Heart right ventricle (tissue), 16 donors: ENCODE measurements at regions not wholly inside any gene's neighbourhood (a gene's known extent, or its start where the extent isn't known, plus 50 kb on each side); places are given as distances from the start of the nearest gene placed in this dataset.
"Not testable (repeated sequence)": the region's sequence is repeated elsewhere in the genome, so short reads cannot be mapped to it uniquely, and the experiment has no call there.

Experiments
- ATAC-seq, 8 donors: fragments of 200-7000 bp; cut with Tn5 transposase; one replicate each; pipeline ENCODE4 v1.9.1; 2020; ENCODE audit warnings: mild to moderate bottlenecking in 8 of 8, moderate library complexity in 8 of 8, moderate number of reproducible peaks in 1 of 8
- DNase-seq, 2 donors: peaks; one replicate each; pipeline ENCODE4 v3.0.0-alpha.2; 2020
- H3K27ac ChIP-seq, 10 donors: fragments of 200-600 bp; sonication (generic) in 2 of 10; one replicate each; pipeline versions ENCODE4 v1.5.0 to v1.8.0; 2020 to 2022; ENCODE audit warnings: mild to moderate bottlenecking in 3 of 10
- H3K27me3 ChIP-seq, 7 donors: fragments of 200-600 bp; one replicate each; pipeline ENCODE4 v1.8.0; 2021 to 2022; ENCODE audit warnings: mild to moderate bottlenecking in 2 of 7
- H3K36me3 ChIP-seq, 9 donors: fragments of 200-600 bp; sonication (generic) in 1 of 9; one replicate each; pipeline versions ENCODE4 v1.5.0 to v1.8.0; 2020 to 2022; ENCODE audit warnings: mild to moderate bottlenecking in 2 of 9
- H3K4me1 ChIP-seq, 9 donors: fragments of 200-600 bp; sonication (generic) in 1 of 9; one replicate each; pipeline versions ENCODE4 v1.5.0 to v1.8.0; 2020 to 2022; ENCODE audit warnings: mild to moderate bottlenecking in 4 of 9
- H3K4me3 ChIP-seq, 10 donors: fragments of 200-600 bp; sonication (generic) in 2 of 10; one replicate each; pipeline versions ENCODE4 v1.5.0 to v1.8.0; 2020 to 2022; ENCODE audit warnings: mild to moderate bottlenecking in 7 of 10, moderate library complexity in 2 of 10
- H3K9me3 ChIP-seq, 11 donors: fragments of 200-600 bp in 10 of 11; sonication (generic) in 2 of 11; one replicate each; pipeline versions ENCODE4 v1.5.0 to v1.8.0; 2013 to 2022; ENCODE audit warnings: mild to moderate bottlenecking in 2 of 11, control low read depth in 1 of 11, moderate library complexity in 1 of 11
- CTCF ChIP-seq, 9 donors: fragments of 200-600 bp; sonication (generic) in 2 of 9; IDR thresholded peaks; one replicate each; pipeline versions ENCODE4 v1.5.0 to v1.8.0; 2021 to 2022; ENCODE audit warnings: antibody characterized with exemption in 9 of 9, mild to moderate bottlenecking in 5 of 9, moderate library complexity in 1 of 9
- WGBS, 2 donors: extraction: QIAGEN DNeasy Blood & Tissue Kit; methylation state at CpG; one replicate each; pipeline ENCODE4 v1.1.7; 2013; ENCODE audit warnings: inconsistent platforms in 1 of 2; 5-methylcytosine and 5-hydroxymethylcytosine counted together
- intact Hi-C, 10 donors: fragments of 100-400 bp; cut with DNase I; formaldehyde crosslinking; loops; one replicate each; pipeline versions ENCODE4 v1.11.1 to v1.14.2; 2022
- donor health status: Arrhythmogenic right ventricular cardiomyopathy.
- donor health status: ischemic (EF 13 %, LVEDD 7.1; RV severe dilation, severe dysfunction).
- donor health status: healthy with polysubstance abuse.
- donor health status: DM: no; HTN: yes; CAD: no.
- donor health status: DM: no; HTN: no; CAD: no.
- donor health status: ischemic (EF 25% LVEDD 6.9; RV normal size, moderate dysfunction).
- donor health status: ischemic (EF 25% LVEDD 5.7; RV mildly dilated, moderate dysfunction).
- donor health status: healthy.
- donor health status: DM: yes; HTN: yes; CAD: no.
- donor health status: Ischemic cardiomyopathy.
- donor health status: ischemic (EF 35%, LVEDD 5.7; RV mildly dilated, moderate dysfunction).
- donor health status: nonischemic (EF 11% LVEDD 7.7; RV severe dilation, severe dysfunction).
- donor health status: DM: yes; HTN: yes; CAD: no.
- donor health status: PGD.
- donor health status: ischemic (EF 29% LVEDD 5.4; RV normal size, mild dysfunction).
- donor health status: nonischemic (EF 23%, LVEDD 6.1; RV moderate dilation, normal function).

- DNase-seq = no peak
Observed at GRCh38 chr13:65314008-65314407, 1916.1 kb downstream of the PCDH9 start.

GRCh38 chr13:65310663-65311328 is 1919.3 kb downstream of the PCDH9 start:
- peaks cover 0 to 49% (median 4%) of the 10 kb centered on the region in 11 donors for H3K9me3 ChIP-seq
- no peaks in the 10 kb centered on the region for H3K4me1 ChIP-seq
- no peaks in the 10 kb centered on the region for H3K27me3 ChIP-seq
- intact Hi-C loops = no loop called here
- no peak overlapping the region for H3K4me3 ChIP-seq
- H3K27ac ChIP-seq = no peak overlapping the region
- DNase-seq = no peak
- WGBS, 2 donors = 91% methylated on average over 29 of the region's 29 CpGs
- TF ChIP-seq CTCF (IDR thresholded peaks at IDR 0.05) = no peak
- H3K36me3 ChIP-seq = no peaks in the 10 kb centered on the region
- ATAC-seq = no peak

More at GRCh38 chr13:65314008-65314407, 1916.1 kb downstream of the PCDH9 start:
- ATAC-seq = no peak
- no peak overlapping the region for H3K4me3 ChIP-seq
- intact Hi-C loops = no loop called here
- no peak overlapping the region for H3K27ac ChIP-seq
- no peaks in the 10 kb centered on the region for H3K36me3 ChIP-seq
- whole genome bisulfite sequencing, 2 donors = 77 to 89% methylated on average over 4 of the region's 4 CpGs
- H3K4me1 ChIP-seq = no peaks in the 10 kb centered on the region
- peaks cover 0 to 45% (median 4%) of the 10 kb centered on the region in 11 donors for H3K9me3 ChIP-seq
- TF ChIP-seq CTCF (IDR thresholded peaks at IDR 0.05) = no peak
- H3K27me3 ChIP-seq = no peaks in the 10 kb centered on the region

- no peaks in the 10 kb centered on the region for H3K4me1 ChIP-seq
- TF ChIP-seq CTCF (IDR thresholded peaks at IDR 0.05) = no peak
- DNase-seq = no peak
Observed at GRCh38 chr13:65309906-65310305, 1920.2 kb downstream of the PCDH9 start.

GRCh38 chr13:65308729-65309128 is 1921.4 kb downstream of the PCDH9 start:
- ATAC-seq, H3K27me3 ChIP-seq, H3K4me1 ChIP-seq, intact Hi-C loops, H3K27ac ChIP-seq, H3K4me3 ChIP-seq, DNase-seq, H3K36me3 ChIP-seq: not testable (repeated sequence)
- WGBS, 2 donors = 80 to 94% methylated on average over 1 of the region's 1 CpG
- peaks cover 0 to 32% (median 0%) of the 10 kb centered on the region in 11 donors for H3K9me3 ChIP-seq

More at GRCh38 chr13:65309906-65310305, 1920.2 kb downstream of the PCDH9 start:
- Histone ChIP-seq H3K36me3 (no peaks in the 10 kb centered on the region), H3K9me3 (peaks cover 0 to 42% (median 0%) of the 10 kb centered on the region in 11 donors), H3K4me3 (no peak overlapping the region), H3K27ac (no peak overlapping the region), H3K27me3 (no peaks in the 10 kb centered on the region)
- WGBS, 2 donors = 85 to 90% methylated on average over 6 of the region's 6 CpGs
- no peak for ATAC-seq
- intact Hi-C loops = no loop called here

GRCh38 chr13:65307056-65307455 is 1923.1 kb downstream of the PCDH9 start:
- Histone ChIP-seq H3K4me3 (no peak overlapping the region), H3K9me3 (peaks cover 0 to 21% (median 0%) of the 10 kb centered on the region in 11 donors), H3K27me3 (no peaks in the 10 kb centered on the region), H3K36me3 (no peaks in the 10 kb centered on the region), H3K27ac (no peak overlapping the region), H3K4me1 (no peaks in the 10 kb centered on the region)
- no peak for ATAC-seq
- no peak for TF ChIP-seq CTCF (IDR thresholded peaks at IDR 0.05)
- intact Hi-C loops = no loop called here
- DNase-seq = no peak
- 88% methylated on average over 1 of the region's 1 CpG for WGBS, 2 donors
